IPS DF 6.9 (cell line): ENCODE measurements at regions not wholly inside any gene's neighbourhood (a gene's known extent, or its start where the extent isn't known, plus 50 kb on each side); places are given as distances from the start of the nearest gene placed in this dataset.

ENCODE experiments used
- DNase-seq: peaks from one replicate; pipeline ENCODE4 v3.0.0-alpha.2; 2013; ENCODE audit warnings: low read depth, low spot score
- H3K27ac ChIP-seq: one replicate; pipeline ENCODE4 v1.5.1; 2013; ENCODE audit warnings: low read length, control low read depth
- H3K27me3 ChIP-seq: 2 replicates; pipeline ENCODE4 v1.6.1; 2013; ENCODE audit warnings: mild to moderate bottlenecking, low read length; ENCODE audit not compliant: control insufficient read depth, insufficient read depth
- H3K36me3 ChIP-seq: 2 replicates; pipeline ENCODE4 v1.6.1; 2013; ENCODE audit warnings: low read length; ENCODE audit not compliant: control insufficient read depth, insufficient read depth
- H3K4me1 ChIP-seq: 2 replicates; pipeline ENCODE4 v1.6.1; 2013; ENCODE audit warnings: low read length; ENCODE audit not compliant: control insufficient read depth, insufficient read depth
- H3K4me3 ChIP-seq: 2 replicates; pipeline ENCODE4 v1.5.1; 2013; ENCODE audit warnings: mild to moderate bottlenecking, low read length
- H3K9me3 ChIP-seq: 2 replicates; pipeline ENCODE4 v1.6.1; 2013; ENCODE audit warnings: low read length, inconsistent platforms; ENCODE audit not compliant: control insufficient read depth, insufficient read depth
- WGBS: extraction: QIAGEN DNeasy Blood & Tissue Kit; methylation state at CpG from one replicate; pipeline ENCODE4 v1.1.7; 2013; ENCODE audit warnings: mixed read lengths, missing lambda C conversion rate; ENCODE audit not compliant: insufficient read length, insufficient coverage; 5-methylcytosine and 5-hydroxymethylcytosine counted together

- Histone ChIP-seq H3K4me1 (peaks cover 4% of the 10 kb centered on the region; the same call in 1 of the 2 replicates), H3K9me3 (no peaks in the 10 kb centered on the region), H3K36me3 (no peaks in the 10 kb centered on the region), H3K27ac (no peak overlapping the region), H3K4me3 (no peak overlapping the region), H3K27me3 (no peaks in the 10 kb centered on the region)
- no peak for DNase-seq
- no CpG with 5 or more reads among the region's 12 CpGs for WGBS
Observed at GRCh38 chr6:4655196-4656025, 120.8 kb upstream of the CDYL start.

- H3K27ac ChIP-seq, result no peak overlapping the region
- H3K36me3 ChIP-seq, result no peaks in the 10 kb centered on the region
- peaks cover 3% of the 10 kb centered on the region; the same call in 1 of the 2 replicates for H3K4me1 ChIP-seq
- no peak for DNase-seq
- H3K27me3 ChIP-seq, result no peaks in the 10 kb centered on the region
- H3K9me3 ChIP-seq, result no peaks in the 10 kb centered on the region
- H3K4me3 ChIP-seq, result no peak overlapping the region
- no CpG with 5 or more reads among the region's 3 CpGs for WGBS
Observed at GRCh38 chr6:4653141-4653540, 123.1 kb upstream of the CDYL start.

- no peak for DNase-seq
- WGBS, result no CpG with 5 or more reads among the region's 1 CpG
- no peaks in the 10 kb centered on the region for H3K27me3 ChIP-seq
- H3K4me1 ChIP-seq, result peaks cover 3% of the 10 kb centered on the region; the same call in 1 of the 2 replicates
- no peak overlapping the region for H3K4me3 ChIP-seq
- H3K9me3 ChIP-seq, result no peaks in the 10 kb centered on the region
- no peak overlapping the region for H3K27ac ChIP-seq
- H3K36me3 ChIP-seq, result no peaks in the 10 kb centered on the region
Observed at GRCh38 chr6:4651831-4652467, 124.3 kb upstream of the CDYL start.

GRCh38 chr6:4649728-4650127 lies 126.5 kb upstream of the CDYL start:
- Histone ChIP-seq H3K4me1 (no peaks in the 10 kb centered on the region; the same call in 1 of the 2 replicates), H3K4me3 (no peak overlapping the region), H3K9me3 (no peaks in the 10 kb centered on the region), H3K27ac (no peak overlapping the region), H3K36me3 (no peaks in the 10 kb centered on the region), H3K27me3 (no peaks in the 10 kb centered on the region)
- 100% methylated on average over 1 of the region's 3 CpGs for WGBS
- DNase-seq, result no peak

GRCh38 chr6:4647414-4648365 lies 128.5 kb upstream of the CDYL start:
- Histone ChIP-seq H3K27me3 (no peaks in the 10 kb centered on the region), H3K9me3 (no peaks in the 10 kb centered on the region), H3K27ac (no peak overlapping the region), H3K36me3 (no peaks in the 10 kb centered on the region), H3K4me1 (no peaks in the 10 kb centered on the region; the same call in 1 of the 2 replicates), H3K4me3 (peak overlapping the region; percentile 7; the same call in 1 of the 2 replicates)
- no CpG with 5 or more reads among the region's 22 CpGs for WGBS
- peak; percentile 66 for DNase-seq

- Histone ChIP-seq H3K36me3 (no peaks in the 10 kb centered on the region), H3K9me3 (no peaks in the 10 kb centered on the region), H3K4me3 (no peak overlapping the region), H3K4me1 (no peaks in the 10 kb centered on the region; the same call in 1 of the 2 replicates), H3K27ac (no peak overlapping the region), H3K27me3 (no peaks in the 10 kb centered on the region)
- DNase-seq, result no peak
- no CpG with 5 or more reads among the region's 5 CpGs for WGBS
Observed at GRCh38 chr6:4645713-4646360, 130.4 kb upstream of the CDYL start.

GRCh38 chr6:4644996-4645395 lies 131.2 kb upstream of the CDYL start:
- Histone ChIP-seq H3K36me3 (no peaks in the 10 kb centered on the region), H3K27me3 (no peaks in the 10 kb centered on the region), H3K4me3 (no peak overlapping the region), H3K27ac (no peak overlapping the region), H3K9me3 (no peaks in the 10 kb centered on the region), H3K4me1 (no peaks in the 10 kb centered on the region; the same call in 1 of the 2 replicates)
- no peak for DNase-seq
- no CpG with 5 or more reads among the region's 2 CpGs for WGBS

- Histone ChIP-seq H3K4me3 (no peak overlapping the region), H3K27me3 (no peaks in the 10 kb centered on the region), H3K4me1 (no peaks in the 10 kb centered on the region), H3K9me3 (no peaks in the 10 kb centered on the region), H3K36me3 (no peaks in the 10 kb centered on the region), H3K27ac (no peak overlapping the region)
- no CpG with 5 or more reads among the region's 3 CpGs for WGBS
- DNase-seq, result no peak
Observed at GRCh38 chr6:4641461-4641860, 134.7 kb upstream of the CDYL start.

GRCh38 chr6:4640139-4640538 lies 136.1 kb upstream of the CDYL start:
- Histone ChIP-seq H3K4me1 (no peaks in the 10 kb centered on the region), H3K27me3 (no peaks in the 10 kb centered on the region), H3K36me3 (no peaks in the 10 kb centered on the region), H3K27ac (no peak overlapping the region), H3K4me3 (no peak overlapping the region), H3K9me3 (no peaks in the 10 kb centered on the region)
- WGBS, result no CpG with 5 or more reads among the region's 4 CpGs
- no peak for DNase-seq

- no peaks in the 10 kb centered on the region for H3K9me3 ChIP-seq
- no peak overlapping the region for H3K4me3 ChIP-seq
- no peaks in the 10 kb centered on the region for H3K4me1 ChIP-seq
- no peak overlapping the region for H3K27ac ChIP-seq
- no peaks in the 10 kb centered on the region for H3K27me3 ChIP-seq
- no CpG with 5 or more reads among the region's 1 CpG for WGBS
- no peak for DNase-seq
- no peaks in the 10 kb centered on the region for H3K36me3 ChIP-seq
Observed at GRCh38 chr6:4638641-4639040, 137.6 kb upstream of the CDYL start.
